NCI-H1436 (cell line): ENCODE measurements at regions not wholly inside any gene's neighbourhood (a gene's known extent, or its start where the extent isn't known, plus 50 kb on each side); places are given as distances from the start of the nearest gene placed in this dataset.
"Not testable (repeated sequence)": the region's sequence is repeated elsewhere in the genome, so short reads cannot be mapped to it uniquely, and the experiment has no call there.

ENCODE experiments used
- DNase-seq: peaks from one replicate; lab custom pipeline; 2025; lab: John Stamatoyannopoulos, UW

DNA sequence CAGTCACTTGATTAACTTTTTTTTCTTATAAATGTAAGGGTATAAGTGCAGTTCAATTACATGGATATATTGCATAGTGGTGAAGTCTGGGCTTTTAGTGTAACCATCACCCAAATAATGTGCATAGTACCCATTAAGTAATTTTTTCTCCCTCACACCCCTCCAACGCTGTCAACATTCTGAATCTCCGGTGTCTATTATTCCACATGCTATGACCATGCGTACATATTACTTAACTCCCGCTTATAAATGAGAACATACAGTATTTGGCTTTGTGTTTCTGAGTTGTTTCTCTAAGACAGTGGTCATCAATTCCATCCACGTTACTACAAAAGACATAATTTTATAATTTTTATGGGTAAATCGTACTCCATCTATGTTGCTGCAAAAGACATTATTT, 1191.1 kb downstream of the NCAM2 start:
- DNase-seq, result no peak

DNA sequence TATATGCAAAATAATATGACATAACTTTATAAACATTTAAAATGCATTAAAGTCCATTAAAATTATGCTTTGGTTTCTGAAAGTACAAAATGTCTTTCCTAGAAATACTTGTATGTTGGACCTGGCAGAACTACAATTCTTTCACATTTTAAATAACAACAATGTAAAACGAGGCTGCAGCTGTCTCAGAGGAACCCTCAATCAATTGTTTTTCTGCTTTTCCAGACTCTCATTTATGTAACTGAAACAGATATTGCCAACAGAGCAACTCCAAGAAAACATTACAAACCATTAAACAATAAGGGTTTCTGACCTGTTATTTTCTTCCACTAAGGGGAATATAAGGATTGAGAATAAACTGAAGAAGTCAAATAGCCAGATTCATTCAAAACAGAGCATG, 1193.4 kb downstream of the NCAM2 start:
- DNase-seq, result no peak

DNA sequence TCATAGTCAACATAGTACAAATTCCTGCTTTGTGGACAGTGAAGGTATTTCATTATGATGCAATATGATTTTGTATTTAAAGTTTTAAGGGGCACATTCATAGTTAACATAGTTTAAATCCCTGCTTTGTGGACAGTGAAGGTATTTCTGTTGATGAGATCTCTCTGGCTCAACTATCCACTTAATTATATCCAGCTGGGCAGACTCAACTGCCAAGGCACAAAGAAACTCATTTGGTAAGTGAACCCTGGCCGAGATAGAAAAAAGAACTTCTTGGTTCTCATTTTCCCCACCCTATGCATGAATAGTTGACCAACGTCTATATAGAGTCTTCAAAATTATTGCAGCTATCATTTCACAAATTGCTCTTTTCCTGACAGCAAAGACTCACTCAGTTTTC, 1194.6 kb downstream of the NCAM2 start:
- no peak for DNase-seq

DNA sequence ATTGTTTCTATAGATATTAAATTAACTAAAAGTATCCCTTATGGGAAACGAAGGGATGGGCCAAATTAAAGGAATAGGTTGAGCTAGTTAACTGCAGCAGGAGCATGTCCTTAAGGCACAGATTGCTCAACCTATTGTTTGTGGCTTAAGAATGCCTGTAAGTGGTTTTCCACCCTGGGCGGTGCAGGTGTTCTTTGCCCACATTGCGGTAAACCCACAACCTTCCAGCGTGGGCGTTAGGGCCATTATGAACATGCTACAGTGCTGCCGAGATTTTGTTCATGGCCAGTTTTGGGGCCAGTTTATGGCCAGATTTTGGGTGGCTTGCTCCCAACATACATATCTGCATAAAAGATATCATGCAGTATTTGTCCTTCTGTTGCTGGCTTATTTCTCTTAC, 1196.8 kb downstream of the NCAM2 start:
- not testable (repeated sequence) for DNase-seq

DNA sequence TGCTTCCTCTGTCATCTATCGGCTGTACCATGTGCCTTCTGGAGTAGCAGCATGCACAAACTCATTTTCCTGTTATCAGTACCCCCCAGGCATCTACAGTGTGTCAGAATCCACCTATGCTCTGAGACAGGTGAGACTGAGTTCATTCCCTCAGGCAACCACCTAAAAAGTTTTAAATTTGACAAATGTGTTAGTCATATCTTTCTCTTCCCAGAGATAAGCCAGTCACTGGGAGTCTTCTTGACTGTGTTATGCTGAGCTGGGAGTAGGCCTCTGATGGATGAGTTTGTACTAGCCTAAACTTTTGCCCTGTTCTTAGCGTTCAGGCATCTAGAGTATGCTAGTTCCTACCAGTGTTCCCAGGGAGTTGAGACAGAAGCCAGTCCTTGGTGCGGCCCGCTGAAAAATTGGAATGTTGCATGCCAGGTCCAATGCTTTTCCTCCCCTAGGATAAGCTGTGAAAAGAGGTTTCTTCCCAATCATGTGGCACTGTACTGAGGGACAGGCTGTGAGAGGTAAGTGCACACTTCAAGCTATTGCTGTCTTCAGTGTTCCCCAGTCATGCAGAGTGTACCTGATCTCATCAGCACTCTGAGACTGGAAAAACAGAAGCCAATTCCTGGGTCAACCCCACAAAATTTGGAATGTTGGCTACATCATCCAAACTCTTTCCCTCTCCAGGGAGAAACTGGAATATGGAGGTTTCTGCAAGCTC, 1202.3 kb downstream of the NCAM2 start:
- no peak for DNase-seq

DNA sequence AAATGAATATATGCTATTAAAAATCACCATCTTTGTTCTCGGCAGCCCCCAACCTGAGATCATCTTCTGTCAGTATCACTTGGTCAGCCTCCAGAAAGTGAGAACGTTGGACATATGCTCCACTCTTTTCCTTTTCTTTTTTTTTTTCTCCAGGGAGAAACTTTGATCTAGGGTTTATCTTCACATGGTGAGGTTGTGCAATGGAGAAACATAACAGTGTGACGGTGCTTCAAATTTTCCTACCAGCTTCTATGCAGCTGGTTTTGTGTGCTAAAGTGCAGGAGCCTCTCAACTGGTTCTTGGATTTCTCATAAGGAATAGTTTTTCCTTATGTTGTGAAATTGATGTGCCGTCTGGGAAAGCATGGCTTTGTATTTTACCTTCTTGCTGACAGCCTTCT, 1202.9 kb downstream of the NCAM2 start:
- DNase-seq, result no peak

DNA sequence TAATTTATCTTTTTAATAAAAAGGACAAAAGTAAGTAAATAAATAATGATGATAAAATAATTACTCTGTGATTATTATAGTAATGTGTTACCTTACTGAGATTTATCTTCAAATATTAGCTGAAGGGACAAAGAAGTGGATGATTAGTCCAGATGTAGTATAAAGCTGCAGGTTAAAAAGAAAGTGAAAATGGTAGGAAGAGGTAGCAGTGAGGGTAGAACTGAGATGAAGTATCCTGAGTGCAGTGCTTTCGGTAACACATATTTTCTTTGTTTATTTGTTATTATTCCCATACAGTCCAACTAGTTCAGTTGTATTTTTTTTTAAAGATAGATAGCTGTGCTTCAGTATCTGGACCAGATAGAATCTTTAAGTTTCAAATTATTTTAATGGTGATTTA, 1203.5 kb downstream of the NCAM2 start:
- DNase-seq, result no peak

DNA sequence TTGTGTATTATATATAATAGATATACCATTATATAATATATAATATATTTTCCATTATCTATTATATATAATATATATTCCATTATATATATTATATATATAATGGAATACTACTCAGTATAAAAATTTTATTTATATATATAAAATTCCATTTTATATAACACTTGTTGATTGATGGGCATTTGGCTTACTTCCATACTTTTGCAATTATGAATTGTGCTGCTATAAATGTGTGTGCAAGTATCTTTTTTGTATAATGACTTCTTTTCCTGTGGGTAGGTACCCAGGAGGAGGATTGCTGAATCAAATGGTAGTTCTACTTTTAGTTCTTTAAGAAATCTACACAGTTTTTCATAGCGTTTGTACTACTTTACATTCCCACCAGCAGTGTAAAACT, 1211.1 kb downstream of the NCAM2 start:
- no peak for DNase-seq

DNA sequence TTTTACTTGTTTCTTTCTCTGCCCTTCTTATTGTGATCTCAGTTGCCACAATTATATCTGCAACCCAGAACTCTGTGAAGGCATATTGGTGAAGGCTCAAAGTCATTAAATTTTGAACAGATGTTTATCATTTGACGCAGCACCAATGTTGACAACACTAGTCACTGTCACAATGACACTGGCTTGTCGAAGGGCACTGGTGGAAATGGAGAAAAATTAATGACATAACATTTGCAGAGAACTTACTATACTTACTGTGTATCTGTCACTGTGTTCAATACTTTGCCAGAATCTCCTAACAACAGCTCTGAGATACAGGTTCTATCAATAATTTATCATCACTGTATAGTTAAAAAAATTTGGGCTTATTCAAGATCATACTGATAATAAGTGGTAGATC, 1213.7 kb downstream of the NCAM2 start:
- no peak for DNase-seq

DNA sequence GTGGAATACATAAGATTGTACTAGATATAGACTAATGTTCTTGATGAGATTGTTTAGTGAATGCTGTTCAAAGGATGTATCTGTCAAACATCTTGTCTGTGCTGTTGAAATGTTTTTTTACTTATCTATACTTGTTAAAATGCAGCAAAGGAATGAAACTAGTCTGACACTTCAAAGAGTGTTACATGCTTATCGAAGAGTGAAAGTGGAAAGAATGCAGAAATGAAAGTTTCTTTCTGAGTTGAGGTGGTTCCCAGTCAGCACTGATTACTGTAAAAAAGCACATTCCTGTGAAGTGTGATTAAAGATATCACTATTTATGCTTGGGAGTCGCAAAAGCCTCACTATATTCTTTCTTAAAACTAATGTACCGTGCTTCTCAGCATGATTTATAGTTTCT, 1225.2 kb downstream of the NCAM2 start:
- DNase-seq, result no peak

DNA sequence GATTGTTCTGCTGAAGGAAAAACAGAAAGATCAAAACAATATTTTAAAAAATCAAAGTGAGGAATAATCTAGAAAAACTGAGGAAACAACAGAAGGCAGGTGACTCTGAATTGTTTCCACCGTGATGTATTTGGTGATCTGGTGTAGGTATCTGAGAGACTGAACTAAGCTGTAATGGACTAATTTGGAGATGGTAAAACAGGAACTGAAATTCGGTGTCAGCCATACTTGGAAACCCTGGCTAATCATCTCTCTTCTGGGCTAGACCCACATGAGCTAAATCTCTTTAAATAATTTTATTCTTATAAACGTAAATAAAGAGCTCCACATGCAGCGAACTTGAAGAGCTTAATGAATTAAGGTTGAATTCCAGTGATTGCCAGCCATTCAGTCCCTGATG, 1226.1 kb downstream of the NCAM2 start:
- no peak for DNase-seq

DNA sequence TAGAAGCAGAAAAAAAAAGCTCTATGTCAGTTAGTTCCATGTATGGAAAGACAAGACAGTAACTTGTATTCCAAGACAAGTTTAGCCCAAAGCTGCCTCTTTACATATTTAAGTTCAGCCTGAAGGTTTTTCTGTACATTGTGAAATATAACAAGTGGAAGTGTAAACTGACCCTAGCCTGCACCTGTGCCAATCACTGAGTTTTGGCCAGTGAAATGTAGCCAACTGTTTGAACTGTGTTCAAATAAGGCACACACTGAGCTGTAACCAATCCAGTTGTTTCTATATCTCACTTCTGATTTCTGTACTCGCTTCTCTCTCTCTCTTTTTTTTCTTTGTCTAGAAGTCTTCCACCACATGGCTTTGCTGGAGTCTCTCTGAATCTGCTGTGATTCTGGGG, 1227.1 kb downstream of the NCAM2 start:
- DNase-seq, result no peak

DNA sequence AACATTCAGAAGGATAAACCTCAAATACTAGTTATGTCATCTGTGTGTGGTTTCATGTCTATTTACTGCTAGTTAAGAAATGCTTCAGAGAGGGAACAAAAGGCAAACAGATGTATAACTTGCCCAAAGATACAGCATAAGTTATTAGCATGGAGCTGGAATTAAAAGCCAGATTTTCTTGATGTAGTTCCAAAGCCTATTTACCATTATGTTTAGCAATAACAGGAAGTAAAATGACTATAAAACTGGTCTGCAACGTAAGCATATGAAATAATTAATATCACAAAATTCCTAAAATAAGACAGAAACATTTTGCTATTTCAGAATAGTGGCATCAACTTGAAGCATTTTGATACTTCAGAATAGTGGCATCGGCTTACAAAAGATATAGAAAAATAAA, 1232.8 kb downstream of the NCAM2 start:
- DNase-seq, result no peak

DNA sequence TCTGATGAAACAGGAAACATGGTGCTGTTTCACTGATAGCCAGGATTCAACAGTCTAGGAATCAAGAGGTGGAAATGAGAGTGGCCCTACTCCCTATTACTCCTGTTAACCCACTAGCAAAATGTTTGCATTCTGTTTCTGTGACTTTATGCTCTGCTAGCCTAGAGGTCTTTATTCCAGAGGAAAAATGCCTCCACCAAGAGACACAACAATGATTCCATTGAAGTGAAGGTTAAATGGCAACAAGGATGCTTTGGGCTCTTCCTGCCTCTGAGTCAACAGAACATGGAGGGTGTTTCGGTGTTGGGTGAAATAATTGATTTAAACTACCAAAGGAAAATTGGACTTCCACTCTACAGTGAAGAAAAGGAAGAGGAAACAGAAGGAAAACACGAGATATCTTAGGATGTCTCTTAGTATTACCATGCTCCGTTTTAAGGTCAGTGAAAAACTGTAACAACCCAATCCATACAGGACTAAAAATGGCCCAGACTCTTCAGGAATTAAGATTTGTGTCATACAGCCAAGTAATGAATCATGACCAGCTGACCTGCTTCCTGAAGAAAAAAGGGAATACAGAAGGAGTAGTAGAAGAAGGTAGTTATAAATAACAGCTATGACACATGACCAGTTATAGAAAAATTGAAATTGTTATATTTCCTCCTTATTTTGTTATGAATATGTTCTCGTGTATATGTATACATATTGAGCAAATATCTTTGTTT, 1237.8 kb downstream of the NCAM2 start:
- DNase-seq, result no peak

DNA sequence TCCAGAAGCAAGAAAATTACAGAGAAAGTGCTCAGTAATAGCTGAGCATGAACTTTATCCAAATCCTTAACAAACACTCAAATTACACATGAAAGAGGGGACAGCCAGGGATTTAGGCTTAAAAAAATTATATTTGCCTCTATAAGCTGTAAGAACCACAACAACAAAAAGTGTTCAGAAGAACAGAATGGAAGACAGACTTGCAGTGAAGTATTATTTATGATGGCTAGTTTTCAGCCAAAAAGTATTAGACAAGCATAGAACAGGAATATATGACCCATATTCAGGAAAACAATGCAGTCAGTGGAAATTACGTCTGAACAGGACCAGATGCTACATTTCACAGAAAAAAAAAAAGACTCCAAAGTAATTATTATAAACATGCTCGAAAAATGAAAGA, 1246.3 kb downstream of the NCAM2 start:
- no peak for DNase-seq

DNA sequence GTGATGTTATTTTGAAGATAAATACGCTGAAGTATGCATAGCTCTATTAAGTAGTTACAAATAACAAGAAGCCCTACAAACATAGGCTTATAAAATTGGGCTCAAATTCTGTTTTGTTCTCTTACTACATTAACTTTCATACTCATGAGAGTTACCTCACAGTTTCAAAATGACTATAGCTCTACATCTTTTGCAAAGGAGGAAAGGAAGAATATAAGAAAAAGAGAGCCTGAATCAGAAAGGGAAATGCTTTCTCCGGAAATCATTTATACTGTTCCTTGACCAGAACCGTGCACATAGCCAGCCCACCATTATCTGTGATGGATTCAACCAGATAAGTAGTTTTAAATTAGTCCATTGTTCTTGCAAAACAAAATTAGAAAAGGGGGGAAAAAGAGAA, 1252.1 kb downstream of the NCAM2 start:
- DNase-seq, result no peak

DNA sequence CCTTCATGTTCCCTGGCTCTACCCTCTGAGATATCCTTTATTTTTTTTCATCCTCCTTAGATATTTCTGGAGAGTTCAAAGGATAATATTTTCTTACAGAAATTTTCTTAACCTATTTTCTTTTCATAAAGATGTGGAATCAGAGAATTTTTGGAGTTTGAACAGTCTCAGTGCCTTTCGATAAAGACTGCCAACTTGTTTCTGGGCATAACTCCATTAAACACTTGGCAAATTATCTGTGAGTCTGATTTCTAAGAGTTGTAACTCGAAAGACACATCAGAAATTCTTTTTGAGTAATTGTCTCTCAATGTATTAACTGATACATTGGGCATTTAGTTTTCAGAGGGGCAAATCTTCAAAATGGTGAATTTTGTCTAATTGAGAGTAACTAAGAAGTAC, 1255.6 kb downstream of the NCAM2 start:
- DNase-seq, result no peak

DNA sequence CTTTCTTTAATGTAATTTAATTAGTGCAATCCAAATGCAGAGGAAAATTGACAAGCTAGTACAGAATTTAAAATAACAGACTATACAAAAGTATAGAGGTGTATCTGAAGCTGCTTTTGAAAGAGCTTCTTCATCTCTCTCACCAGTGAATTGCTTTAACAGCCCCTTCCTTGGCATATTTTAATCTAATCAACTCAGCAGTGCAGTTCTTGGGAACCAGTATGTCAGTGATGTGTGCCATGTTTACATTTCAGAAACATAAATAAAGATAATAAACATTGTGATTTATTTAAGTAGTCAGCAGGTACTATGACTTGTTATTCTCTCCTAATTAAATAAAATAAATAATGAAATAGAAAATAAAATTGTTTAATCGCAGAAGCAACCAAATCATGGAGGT, 1260.6 kb downstream of the NCAM2 start:
- no peak for DNase-seq

DNA sequence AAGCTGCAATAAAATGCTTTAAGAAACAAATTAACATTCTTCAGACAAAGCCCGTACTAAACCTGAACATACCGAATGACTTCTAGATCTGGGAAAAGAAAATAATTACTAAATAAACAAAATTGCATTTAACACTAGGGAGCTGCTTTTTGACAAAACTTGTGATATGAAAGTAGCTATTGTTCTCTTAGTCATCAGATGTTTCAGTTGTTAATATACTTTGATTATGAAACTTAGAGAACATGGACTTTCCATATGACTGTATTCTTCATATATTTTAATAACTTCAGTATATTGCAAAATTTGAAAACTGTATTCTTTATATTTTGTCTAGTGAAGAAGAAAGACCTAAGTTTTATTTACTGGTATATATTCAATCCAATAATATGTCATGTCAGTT, 1262.1 kb downstream of the NCAM2 start:
- DNase-seq, result no peak

DNA sequence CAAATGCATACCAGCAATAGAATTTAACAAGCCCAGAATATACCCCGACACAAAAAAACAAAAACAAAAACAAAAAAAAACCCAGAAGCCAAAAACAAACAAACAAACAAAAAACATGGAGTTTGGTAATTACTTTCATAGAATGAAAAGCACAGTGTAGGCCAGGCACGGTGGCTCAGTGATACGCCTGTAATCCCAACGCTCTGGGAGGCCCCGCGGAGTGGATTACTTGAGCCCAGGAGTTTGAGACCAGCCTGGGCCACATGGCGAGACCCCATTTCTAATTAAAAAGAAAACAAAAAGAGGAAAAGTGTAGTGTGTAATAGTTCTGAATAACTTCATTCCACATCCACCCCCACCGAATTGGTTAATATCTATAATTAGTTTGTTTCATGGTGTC, 1265.7 kb downstream of the NCAM2 start:
- DNase-seq, result no peak

DNA sequence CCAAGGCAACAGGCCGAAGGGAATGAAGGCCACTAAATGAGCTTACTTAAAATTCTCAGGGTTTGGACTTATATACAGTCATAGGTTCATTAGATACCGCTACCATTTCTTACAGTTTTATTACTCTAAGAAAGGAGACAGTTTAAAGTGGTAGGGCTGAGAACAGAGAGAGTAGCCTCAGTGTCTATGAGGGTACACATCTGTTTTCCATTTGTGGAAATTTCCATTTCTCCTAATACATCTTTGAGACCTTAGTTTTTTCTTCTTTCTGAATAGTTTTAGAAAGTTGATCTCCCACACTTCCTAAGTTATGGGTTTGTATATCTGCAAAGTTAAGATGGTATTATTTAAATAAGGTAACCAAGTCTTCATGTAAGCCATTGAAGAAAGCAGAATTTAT, 1279.1 kb downstream of the NCAM2 start:
- no peak for DNase-seq

DNA sequence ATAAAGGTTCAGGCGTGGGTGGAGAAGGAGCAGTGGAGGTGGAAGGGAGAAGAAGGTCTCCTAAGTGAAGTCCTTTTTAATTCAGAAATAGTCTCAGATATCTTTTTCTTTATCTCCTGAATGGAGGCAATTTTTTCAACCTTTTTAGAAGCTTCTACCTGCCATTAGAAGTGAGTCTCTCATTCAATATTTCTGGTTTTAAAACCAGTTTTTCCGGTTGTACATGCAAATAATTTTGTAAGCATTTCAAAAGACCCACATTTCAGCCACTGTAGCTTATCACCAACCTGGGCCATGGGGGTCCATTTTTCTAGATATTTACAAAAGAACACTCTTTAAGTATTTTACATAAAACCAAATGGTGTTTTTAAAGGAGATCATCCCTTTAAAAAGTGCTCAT, 1280.2 kb downstream of the NCAM2 start:
- DNase-seq, result no peak

DNA sequence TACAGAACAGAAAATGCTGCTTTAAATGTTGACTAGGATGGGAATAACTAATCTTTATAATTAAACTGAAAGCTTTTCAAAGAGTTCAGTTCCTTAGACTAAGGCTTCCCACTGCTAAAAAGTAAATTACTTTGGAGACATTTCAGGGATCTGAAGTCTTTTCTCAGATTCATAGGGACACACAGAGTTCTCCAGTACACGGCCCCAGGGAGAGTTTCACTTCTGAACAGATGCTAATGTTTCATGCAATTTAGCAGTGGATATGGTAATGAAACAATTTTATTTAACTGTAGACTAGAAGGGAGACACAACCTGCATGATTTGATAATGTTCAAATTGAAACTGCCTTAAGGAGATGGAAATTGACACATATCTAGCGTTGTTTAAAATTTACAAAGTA, 1282.6 kb downstream of the NCAM2 start:
- no peak for DNase-seq

DNA sequence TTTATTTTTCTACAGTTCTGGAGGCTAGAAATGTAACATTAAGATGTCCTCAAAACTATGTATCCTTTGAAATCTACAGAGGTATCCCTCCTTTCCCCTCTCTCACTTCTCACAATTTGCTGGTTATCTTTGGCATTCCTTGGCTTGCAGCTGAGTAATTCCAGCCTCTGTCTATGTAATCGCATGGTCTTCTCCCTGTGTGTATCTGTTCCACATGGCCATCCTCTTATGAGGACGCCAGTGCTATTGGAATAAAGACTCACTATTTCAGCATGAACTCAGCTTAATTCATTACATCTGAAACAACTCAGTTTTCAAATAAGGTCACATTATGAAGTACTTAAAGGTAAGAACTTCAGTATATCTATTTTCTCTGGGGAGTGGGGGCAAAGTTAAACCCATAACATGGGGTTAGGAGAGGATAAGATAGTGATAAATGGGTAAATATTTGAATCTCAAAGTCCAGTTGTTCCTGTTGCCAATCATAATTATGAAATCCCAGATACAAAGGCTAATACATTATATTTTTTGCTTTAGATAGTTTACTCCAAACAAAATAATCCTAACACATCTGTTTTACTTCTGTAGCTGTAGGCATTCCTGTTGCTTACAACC, 1290.8 kb downstream of the NCAM2 start:
- no peak for DNase-seq
